Fibroblast of skin of right quadriceps (primary cell): ENCODE measurements at regions not wholly inside any gene's neighbourhood (a gene's known extent, or its start where the extent isn't known, plus 50 kb on each side); places are given as distances from the start of the nearest gene placed in this dataset.
A peak's percentile ranks its signal among the peaks of the same experiment; 100 is the strongest.

Source experiments
- DNase-seq: peaks from one replicate; pipeline ENCODE4 v3.0.0-alpha.2; 2013

- no peak for DNase-seq
These were observed 68.7 kb upstream of the PTCSC3 start for GRCh38 chr14:36245223-36245622.

GRCh38 chr14:36243183-36243582, 66.7 kb upstream of the PTCSC3 start:
- no peak for DNase-seq

DNA sequence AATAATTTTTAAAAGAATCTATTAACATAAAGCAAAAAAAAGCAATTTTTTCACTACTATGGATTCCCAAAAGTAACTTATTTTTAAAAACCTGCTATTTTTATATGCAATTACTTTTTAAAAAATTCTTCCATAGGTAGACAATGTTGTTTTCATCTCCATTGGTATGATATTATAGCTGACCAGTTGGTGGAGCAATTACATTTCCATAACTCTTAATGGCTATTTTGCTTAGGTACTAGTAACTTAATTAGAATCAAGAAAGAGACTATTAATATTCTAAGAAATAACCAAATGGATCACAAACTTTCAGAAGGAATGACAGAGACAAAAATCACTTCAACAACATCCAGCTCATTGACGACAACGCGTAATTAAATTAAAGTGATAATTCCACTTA, 64.7 kb upstream of the PTCSC3 start:
- no peak for DNase-seq

GRCh38 chr14:36238666-36239363, 62.3 kb upstream of the PTCSC3 start:
- DNase-seq = peak; percentile 7

DNA sequence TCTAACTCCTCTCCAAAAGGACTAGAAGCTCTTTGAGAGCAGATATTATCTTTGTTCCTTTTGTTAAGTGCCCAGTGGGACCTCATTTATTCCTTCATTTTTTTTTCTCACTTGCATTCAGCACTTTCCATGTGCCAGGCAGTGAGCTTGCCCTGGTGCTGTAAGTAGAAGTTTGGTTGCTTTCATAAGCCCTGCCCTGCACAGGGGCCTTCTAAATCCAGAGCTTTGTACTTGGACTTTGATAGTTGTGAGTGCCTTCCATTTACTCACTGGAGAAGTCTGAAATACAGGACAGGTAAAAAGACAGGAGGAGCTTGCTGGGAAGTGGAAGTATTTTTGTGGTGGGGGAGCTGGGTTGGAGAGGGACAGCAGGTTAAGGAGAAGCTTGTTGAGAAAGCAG, 56.7 kb upstream of the PTCSC3 start:
- DNase-seq = no peak

DNA sequence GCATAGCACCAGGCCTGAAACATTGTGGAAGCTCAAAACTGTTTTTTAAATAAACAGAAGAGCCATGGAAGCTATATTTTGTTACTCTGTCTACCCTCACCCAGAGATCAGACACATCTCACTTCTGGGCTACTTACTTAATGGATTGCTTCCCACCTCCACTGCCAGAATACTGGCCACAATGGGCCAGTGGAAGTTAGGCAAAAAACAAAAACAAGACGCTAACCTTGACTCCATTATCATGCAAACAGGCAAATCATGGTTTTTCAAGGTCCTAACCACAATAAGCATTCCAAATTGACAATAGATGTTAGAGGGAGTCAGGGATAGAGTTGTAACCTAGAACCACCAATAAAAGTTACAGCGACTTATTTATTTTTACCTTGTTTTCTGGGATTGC, 52.7 kb upstream of the PTCSC3 start:
- no peak for DNase-seq

GRCh38 chr14:36227802-36228201, 51.3 kb upstream of the PTCSC3 start:
- no peak for DNase-seq

- DNase-seq = no peak
These were observed 50.8 kb upstream of the PTCSC3 start for GRCh38 chr14:36227344-36227743.
